GM04503 (cell line): ENCODE measurements at regions not wholly inside any gene's neighbourhood (a gene's known extent, or its start where the extent isn't known, plus 50 kb on each side); places are given as distances from the start of the nearest gene placed in this dataset.
"Not testable (repeated sequence)": the region's sequence is repeated elsewhere in the genome, so short reads cannot be mapped to it uniquely, and the experiment has no call there.

Source experiments
- DNase-seq: peaks from one replicate; pipeline ENCODE4 v3.0.0-alpha.2; 2012; ENCODE audit warnings: low read depth

DNA sequence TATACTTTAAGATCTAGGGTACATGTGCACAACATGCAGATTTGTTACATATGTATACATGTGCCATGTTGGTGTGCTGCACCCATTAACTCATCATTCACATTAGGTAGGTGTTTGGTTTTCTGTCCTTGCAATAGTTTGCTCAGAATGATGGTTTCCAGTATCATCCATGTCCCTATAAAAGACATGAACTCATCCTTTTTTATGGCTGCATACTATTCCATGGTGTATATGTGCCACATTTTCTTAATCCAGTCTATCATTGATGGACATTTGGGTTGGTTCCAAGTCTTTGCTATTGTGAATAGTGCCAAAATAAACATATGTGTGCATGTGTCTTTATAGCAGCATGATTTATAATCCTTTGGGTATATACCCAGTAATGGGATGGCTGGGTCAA, 747.1 kb upstream of the MEF2C start:
- DNase-seq: not testable (repeated sequence)

DNA sequence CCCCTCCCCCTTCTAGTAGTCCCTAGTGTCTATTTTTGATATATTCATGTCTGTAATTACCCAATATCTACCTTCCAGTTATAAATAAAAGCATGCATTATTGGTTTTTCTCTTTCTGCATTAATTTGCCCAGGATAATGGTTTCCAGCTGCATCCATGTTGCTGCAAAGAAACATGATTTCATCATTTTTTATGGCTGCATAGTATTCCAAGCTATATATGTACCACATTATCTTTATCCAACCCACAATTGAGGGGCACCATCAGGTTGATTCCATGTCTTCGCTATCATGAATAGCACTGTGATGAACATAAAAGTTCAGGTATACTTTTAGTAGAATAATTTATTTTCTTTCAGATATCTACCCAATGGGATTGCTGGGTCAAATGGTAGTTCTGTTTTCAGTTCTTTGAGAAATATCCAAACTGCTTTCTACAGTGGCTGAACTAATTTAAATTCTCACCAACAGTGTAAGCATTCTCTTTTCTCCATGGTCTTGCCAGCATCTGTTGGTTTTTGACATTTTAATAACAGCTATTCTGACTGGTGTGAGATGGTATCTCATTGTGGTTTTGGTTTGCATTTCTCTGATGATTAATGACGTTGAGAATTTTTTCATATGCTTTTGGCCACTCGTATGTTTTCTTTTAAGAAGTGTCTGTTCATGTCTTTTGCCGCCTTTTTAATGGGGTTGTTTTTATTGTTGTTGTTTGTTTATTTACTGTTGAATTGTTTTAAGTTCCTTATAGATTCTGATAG, 746.1 kb upstream of the MEF2C start:
- no peak for DNase-seq

- no peak for DNase-seq
Observed at GRCh38 chr5:89615839-89616518, 733.0 kb upstream of the MEF2C start.

DNA sequence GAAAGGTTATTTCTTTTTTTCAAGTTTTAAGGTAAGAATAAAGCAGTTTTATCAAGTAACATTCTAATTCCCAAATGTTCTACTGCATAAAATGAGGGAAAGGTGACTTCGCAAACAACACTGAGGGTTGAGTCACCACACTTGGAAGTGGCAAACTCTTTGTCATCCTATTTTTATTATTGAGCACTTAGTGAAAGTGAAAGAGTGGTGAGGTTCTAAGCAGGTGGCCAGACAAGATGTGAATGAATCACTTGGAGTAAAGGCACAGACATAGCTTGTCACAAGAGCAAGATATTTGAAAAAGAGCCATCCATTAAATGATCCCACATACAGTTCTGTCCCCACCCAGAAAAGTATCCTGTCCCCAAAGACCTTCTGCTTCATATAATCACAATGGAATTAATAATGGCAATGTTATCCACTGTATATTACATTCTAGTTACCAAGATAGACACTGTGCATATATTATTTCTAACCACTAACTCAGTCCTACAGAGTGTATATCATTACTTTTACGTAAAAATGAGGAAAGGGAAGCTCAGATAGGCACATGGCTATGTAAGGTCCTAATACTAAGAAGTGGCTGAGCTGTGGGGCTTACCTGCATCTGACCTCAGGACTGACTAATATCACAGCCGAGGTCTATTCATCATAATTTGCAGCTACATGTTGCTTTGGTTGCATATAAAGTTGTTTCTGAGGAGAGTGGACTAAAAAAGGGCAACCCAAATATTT, 730.4 kb upstream of the MEF2C start:
- DNase-seq: no peak

GRCh38 chr5:89606939-89607534, 724.1 kb upstream of the MEF2C start:
- DNase-seq: no peak

GRCh38 chr5:89604342-89604741, 721.4 kb upstream of the MEF2C start:
- DNase-seq: no peak

DNA sequence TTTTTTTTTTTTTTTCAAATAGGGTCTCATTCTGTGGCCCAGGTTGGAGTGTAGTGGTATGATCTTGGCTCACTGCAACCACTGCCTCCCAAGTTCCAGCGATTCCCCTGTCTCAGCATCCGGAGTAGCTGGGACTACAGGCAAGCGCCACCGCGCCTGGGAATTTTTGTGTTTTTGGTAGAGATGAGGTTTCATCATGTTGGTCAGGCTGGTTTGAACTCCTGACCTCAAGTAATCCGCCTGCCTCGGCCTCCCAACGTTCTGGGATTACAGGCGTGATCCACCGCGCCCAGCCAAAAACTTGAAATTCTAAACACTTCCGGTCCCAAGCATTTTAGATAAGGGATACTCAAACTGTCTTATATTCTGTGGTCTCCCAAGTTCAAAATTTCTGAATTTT, 718.9 kb upstream of the MEF2C start:
- DNase-seq: no peak

- DNase-seq: no peak
Observed at GRCh38 chr5:89597878-89598277, 714.9 kb upstream of the MEF2C start.

- no peak for DNase-seq
Observed at GRCh38 chr5:89596821-89597220, 713.8 kb upstream of the MEF2C start.

GRCh38 chr5:89595056-89595455, 712.1 kb upstream of the MEF2C start:
- no peak for DNase-seq

GRCh38 chr5:89584339-89584956, 701.5 kb upstream of the MEF2C start:
- DNase-seq: peak; percentile 21

DNA sequence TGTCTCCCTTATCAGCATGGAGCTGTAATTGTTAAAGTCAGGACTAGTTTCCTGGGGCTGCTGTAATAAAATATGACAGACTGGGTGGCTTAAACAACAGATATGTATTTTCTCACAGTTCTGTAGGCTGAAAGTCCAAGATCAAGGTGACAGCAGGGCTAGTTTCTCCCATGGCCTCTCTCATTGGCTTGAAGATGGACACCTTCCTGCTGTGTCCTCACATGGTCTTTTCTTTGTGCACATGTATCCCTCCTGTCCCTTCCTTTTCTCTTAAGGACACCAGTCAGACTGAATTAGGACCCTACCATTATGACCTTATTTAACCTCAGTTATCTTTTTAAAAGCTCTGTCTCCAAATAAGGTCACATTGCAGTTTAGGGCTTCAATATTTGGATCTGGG, 700.5 kb upstream of the MEF2C start:
- DNase-seq: no peak

DNA sequence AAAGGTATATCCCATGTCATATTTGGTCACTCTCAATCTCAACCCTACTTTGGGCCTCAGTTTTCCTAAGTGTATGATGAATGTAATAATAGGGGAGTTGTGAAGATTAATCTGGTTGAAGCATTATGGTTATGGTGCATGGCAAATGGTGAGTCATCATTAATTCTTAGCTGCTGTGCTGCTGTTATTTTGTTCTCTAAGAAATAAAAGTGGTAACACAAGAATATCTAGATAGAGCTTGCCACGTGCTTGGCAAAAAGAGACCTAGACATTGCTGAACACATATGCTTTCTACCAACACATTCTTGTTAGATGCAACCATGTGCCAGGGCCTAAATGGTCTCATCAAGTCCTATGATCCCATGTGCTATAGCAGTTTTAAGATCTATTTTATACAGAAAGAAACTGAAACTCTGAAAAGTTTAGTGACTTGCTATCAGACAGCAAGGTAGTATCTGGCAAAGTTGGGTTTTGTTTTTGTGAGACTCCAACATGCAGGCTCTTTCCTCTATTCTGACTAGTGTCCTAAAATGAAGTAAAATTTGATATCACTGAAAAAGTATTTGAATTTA, 699.9 kb upstream of the MEF2C start:
- DNase-seq: no peak

GRCh38 chr5:89580976-89581375, 698.0 kb upstream of the MEF2C start:
- no peak for DNase-seq

DNA sequence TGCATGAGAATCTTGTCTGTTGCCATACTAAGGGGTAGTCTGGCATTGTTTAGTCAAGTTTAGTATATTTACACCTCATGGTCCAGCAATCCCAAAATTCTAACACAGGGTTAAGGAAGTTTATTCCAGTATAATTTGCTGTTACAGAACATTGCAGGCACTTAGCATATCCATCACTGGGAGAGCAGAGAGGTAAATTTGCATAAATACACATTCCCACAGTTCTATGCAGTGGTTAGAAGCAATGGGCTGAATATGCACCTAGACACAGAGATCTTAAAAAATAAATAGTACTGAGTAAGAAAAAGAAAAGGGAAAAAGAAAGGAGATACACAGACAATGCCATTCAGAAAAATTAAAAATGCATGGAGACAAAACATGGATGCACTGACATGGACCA, 692.3 kb upstream of the MEF2C start:
- no peak for DNase-seq

GRCh38 chr5:89573345-89573744, 690.4 kb upstream of the MEF2C start:
- DNase-seq: no peak

DNA sequence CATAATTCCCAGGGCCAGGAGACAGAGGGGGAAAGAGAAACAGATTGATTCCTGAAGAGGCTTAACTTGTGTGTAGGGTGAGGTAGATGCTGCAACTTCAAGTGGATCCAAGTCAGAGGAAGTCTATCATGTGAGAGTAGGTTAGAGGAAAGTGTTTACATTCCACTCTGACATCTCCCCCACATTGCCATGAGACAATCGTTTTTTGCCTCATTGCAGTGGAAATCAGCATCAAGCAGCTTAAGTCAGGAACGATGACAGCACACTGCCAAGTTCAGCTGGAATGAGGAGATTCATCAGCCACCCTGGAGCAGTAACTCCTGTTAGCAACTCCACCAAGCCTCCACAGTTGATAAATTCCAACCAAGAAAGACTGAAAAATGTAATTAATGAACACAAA, 689.7 kb upstream of the MEF2C start:
- DNase-seq: peak; percentile 47

- DNase-seq: no peak
Observed at GRCh38 chr5:89570557-89570956, 687.6 kb upstream of the MEF2C start.

DNA sequence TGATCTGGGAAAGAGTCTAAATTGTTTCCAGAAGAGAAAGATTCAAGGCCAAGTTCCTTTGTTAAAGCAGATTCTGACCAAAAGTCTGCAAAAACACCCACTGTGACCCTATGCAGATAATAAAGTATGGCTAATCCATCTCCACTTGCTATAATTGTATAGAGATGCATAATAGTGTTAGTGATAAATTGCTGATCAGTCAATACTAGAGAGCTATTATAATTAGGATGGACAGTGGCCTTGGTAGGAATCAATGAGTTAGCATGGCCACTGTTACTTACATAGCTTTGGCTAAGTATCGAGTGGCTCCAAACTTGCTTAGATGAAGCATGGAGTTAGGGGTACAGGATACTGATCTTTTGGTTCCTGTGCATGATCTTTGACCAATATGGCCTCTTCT, 683.4 kb upstream of the MEF2C start:
- no peak for DNase-seq

DNA sequence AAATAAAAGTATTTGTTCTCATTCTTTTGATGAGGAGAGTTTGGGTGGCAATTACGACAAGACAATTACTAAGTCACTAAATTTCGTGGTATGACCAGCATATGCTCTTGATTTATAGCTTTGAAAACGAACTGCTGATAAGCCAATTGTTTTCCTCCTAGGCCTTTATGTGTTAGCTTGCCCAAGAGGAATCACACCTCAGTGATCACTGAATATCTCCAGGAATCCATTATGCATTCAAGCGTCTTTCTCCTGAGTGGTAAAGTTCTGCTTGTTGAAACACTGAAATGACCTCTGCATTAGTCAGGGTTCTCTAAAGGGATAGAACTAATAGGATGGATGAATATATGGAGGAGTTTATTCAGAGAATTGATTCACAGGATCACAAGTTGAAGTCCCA, 677.7 kb upstream of the MEF2C start:
- no peak for DNase-seq

DNA sequence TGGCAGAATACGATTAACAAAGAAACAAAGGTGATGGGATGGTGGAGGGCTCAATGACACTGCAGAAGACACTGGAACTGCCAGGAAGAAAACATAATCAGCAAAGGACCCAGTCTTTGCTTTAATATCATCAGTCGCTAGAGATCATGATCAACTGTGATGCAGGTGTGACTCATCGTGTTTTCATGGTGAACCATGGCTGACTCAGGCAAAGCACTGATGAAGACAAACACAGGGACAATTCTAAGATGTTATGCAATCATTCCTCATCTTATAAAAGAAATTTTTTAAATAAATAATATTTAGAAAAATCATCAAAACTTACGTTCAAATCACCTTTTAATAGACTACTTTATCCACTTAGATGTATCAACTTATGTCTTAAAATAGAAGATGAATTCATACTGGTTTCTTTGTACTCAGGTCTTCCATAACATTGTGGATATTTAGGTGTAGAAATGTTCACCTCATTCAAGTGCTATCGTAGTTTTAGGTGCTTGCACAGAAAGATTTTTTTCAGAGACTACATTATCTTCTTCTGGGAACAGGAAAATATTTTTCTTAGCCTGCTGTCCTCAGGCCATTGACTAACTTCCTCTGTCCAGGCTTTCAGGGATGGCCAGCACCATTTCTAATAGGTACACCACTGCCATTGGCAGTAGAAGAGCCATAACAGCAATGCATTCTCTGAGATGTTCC, 673.4 kb upstream of the MEF2C start:
- peak; percentile 42 for DNase-seq
